GM19240 (cell line): ENCODE measurements at regions not wholly inside any gene's neighbourhood (a gene's known extent, or its start where the extent isn't known, plus 50 kb on each side); places are given as distances from the start of the nearest gene placed in this dataset.
A peak's percentile ranks its signal among the peaks of the same experiment; 100 is the strongest.
"Not testable (repeated sequence)": the region's sequence is repeated elsewhere in the genome, so short reads cannot be mapped to it uniquely, and the experiment has no call there.

Experiments used
- DNase-seq: peaks from one replicate; pipeline ENCODE4 v3.0.0; 2011; ENCODE audit warnings: low spot score; ENCODE audit not compliant: insufficient read length

GRCh38 chr12:89870413-89871184, 162.0 kb upstream of the ATP2B1 start:
- no peak for DNase-seq

- not testable (repeated sequence) for DNase-seq
Observed at GRCh38 chr12:89867611-89868010, 159.0 kb upstream of the ATP2B1 start.

- no peak for DNase-seq
Observed at GRCh38 chr12:89864411-89864810, 155.8 kb upstream of the ATP2B1 start.

GRCh38 chr12:89863968-89864367, 155.3 kb upstream of the ATP2B1 start:
- DNase-seq: no peak

- no peak for DNase-seq
Observed at GRCh38 chr12:89863493-89863938, 154.9 kb upstream of the ATP2B1 start.

GRCh38 chr12:89862511-89863445, 154.1 kb upstream of the ATP2B1 start:
- peak; percentile 14 for DNase-seq

GRCh38 chr12:89861086-89861485, 152.4 kb upstream of the ATP2B1 start:
- no peak for DNase-seq

- DNase-seq: no peak
Observed at GRCh38 chr12:89859508-89860220, 151.0 kb upstream of the ATP2B1 start.

- DNase-seq: no peak
Observed at GRCh38 chr12:89858718-89859117, 150.1 kb upstream of the ATP2B1 start.

- no peak for DNase-seq
Observed at GRCh38 chr12:89857652-89858274, 149.1 kb upstream of the ATP2B1 start.

GRCh38 chr12:89856431-89856830, 147.8 kb upstream of the ATP2B1 start:
- peak; percentile 14 for DNase-seq

GRCh38 chr12:89848732-89849131, 140.1 kb upstream of the ATP2B1 start:
- no peak for DNase-seq

GRCh38 chr12:89846473-89847055, 137.9 kb upstream of the ATP2B1 start:
- DNase-seq: no peak

GRCh38 chr12:89845767-89846166, 137.1 kb upstream of the ATP2B1 start:
- DNase-seq: no peak

- no peak for DNase-seq
Observed at GRCh38 chr12:89845366-89845765, 136.7 kb upstream of the ATP2B1 start.

- no peak for DNase-seq
Observed at GRCh38 chr12:89844539-89844938, 135.9 kb upstream of the ATP2B1 start.

GRCh38 chr12:89840162-89840922, 131.7 kb upstream of the ATP2B1 start:
- no peak for DNase-seq

GRCh38 chr12:89839444-89839843, 130.8 kb upstream of the ATP2B1 start:
- DNase-seq: no peak

- no peak for DNase-seq
Observed at GRCh38 chr12:89838833-89839232, 130.2 kb upstream of the ATP2B1 start.

GRCh38 chr12:89836026-89836425, 127.4 kb upstream of the ATP2B1 start:
- DNase-seq: no peak
